Adipocyte (in vitro differentiated cells): ENCODE measurements at regions not wholly inside any gene's neighbourhood (a gene's known extent, or its start where the extent isn't known, plus 50 kb on each side); places are given as distances from the start of the nearest gene placed in this dataset.

Source experiments
- DNase-seq: peaks from one replicate; pipeline ENCODE4 v3.0.0-alpha.2; 2015; ENCODE audit warnings: low read depth
- H3K27me3 ChIP-seq: replicated peaks from 2 replicates; pipeline ENCODE4 v1.7.0; 2013; ENCODE audit warnings: mild to moderate bottlenecking, low read length, moderate library complexity; ENCODE audit not compliant: control insufficient read depth, insufficient read depth
- H3K36me3 ChIP-seq: 2 replicates; pipeline ENCODE4 v1.7.0; 2013; ENCODE audit warnings: low read length, mild to moderate bottlenecking, moderate library complexity; ENCODE audit not compliant: control insufficient read depth, insufficient read depth, severe bottlenecking
- H3K4me1 ChIP-seq: 2 replicates; pipeline ENCODE4 v1.7.0; 2013; ENCODE audit warnings: mild to moderate bottlenecking, low read length, moderate library complexity; ENCODE audit not compliant: control insufficient read depth, insufficient read depth
- H3K4me3 ChIP-seq: 2 replicates; pipeline ENCODE4 v1.7.0; 2013; ENCODE audit warnings: mild to moderate bottlenecking, low read length, moderate library complexity
- H3K9ac ChIP-seq: 2 replicates; pipeline ENCODE4 v1.7.0; 2013; ENCODE audit warnings: mild to moderate bottlenecking, low read length, moderate library complexity
- H3K9me3 ChIP-seq: 2 replicates; pipeline ENCODE4 v1.7.0; 2013; ENCODE audit warnings: mild to moderate bottlenecking, low read length, moderate library complexity; ENCODE audit not compliant: control insufficient read depth

GRCh38 chr18:76252139-76252538 is 242.9 kb downstream of the ZNF516 start:
- Histone ChIP-seq H3K36me3 (no peaks in the 10 kb centered on the region), H3K9ac (no peak overlapping the region), H3K4me1 (no peaks in the 10 kb centered on the region), H3K27me3 (peaks cover 9% of the 10 kb centered on the region), H3K9me3 (no peaks in the 10 kb centered on the region), H3K4me3 (no peak overlapping the region)
- no peak for DNase-seq

- Histone ChIP-seq H3K36me3 (no peaks in the 10 kb centered on the region), H3K4me1 (no peaks in the 10 kb centered on the region), H3K9ac (no peak overlapping the region), H3K27me3 (peaks cover 9% of the 10 kb centered on the region), H3K9me3 (no peaks in the 10 kb centered on the region), H3K4me3 (no peak overlapping the region)
- no peak for DNase-seq
These were observed 243.4 kb downstream of the ZNF516 start for GRCh38 chr18:76251691-76252090.

GRCh38 chr18:76246590-76246989 is 248.5 kb downstream of the ZNF516 start:
- Histone ChIP-seq H3K36me3 (no peaks in the 10 kb centered on the region), H3K9me3 (no peaks in the 10 kb centered on the region), H3K4me3 (no peak overlapping the region), H3K9ac (no peak overlapping the region), H3K27me3 (no peaks in the 10 kb centered on the region), H3K4me1 (no peaks in the 10 kb centered on the region)
- no peak for DNase-seq

GRCh38 chr18:76234676-76235060 is 260.4 kb downstream of the ZNF516 start:
- peak overlapping the region; percentile 23 for H3K4me3 ChIP-seq
- DNase-seq: no peak
- H3K9ac ChIP-seq: no peak overlapping the region
- peaks cover 15% of the 10 kb centered on the region for H3K9me3 ChIP-seq
- no peaks in the 10 kb centered on the region for H3K36me3 ChIP-seq
- peaks cover 19% of the 10 kb centered on the region for H3K4me1 ChIP-seq
- H3K27me3 ChIP-seq: peaks cover 5% of the 10 kb centered on the region

GRCh38 chr18:76233876-76234675 is 261.0 kb downstream of the ZNF516 start:
- no peak for DNase-seq
- H3K36me3 ChIP-seq: no peaks in the 10 kb centered on the region
- peak overlapping the region; percentile 23 for H3K4me3 ChIP-seq
- H3K27me3 ChIP-seq: peaks cover 5% of the 10 kb centered on the region
- H3K4me1 ChIP-seq: peaks cover 19% of the 10 kb centered on the region
- no peak overlapping the region for H3K9ac ChIP-seq
- H3K9me3 ChIP-seq: peaks cover 15% of the 10 kb centered on the region

- peaks cover 5% of the 10 kb centered on the region for H3K27me3 ChIP-seq
- H3K9ac ChIP-seq: no peak overlapping the region
- no peaks in the 10 kb centered on the region for H3K36me3 ChIP-seq
- H3K9me3 ChIP-seq: peaks cover 11% of the 10 kb centered on the region
- H3K4me3 ChIP-seq: no peak overlapping the region
- peaks cover 19% of the 10 kb centered on the region for H3K4me1 ChIP-seq
- no peak for DNase-seq
These were observed 261.6 kb downstream of the ZNF516 start for GRCh38 chr18:76233406-76233805.

GRCh38 chr18:76232779-76233178 is 262.3 kb downstream of the ZNF516 start:
- no peak overlapping the region for H3K9ac ChIP-seq
- peaks cover 7% of the 10 kb centered on the region for H3K9me3 ChIP-seq
- no peak for DNase-seq
- no peaks in the 10 kb centered on the region for H3K36me3 ChIP-seq
- H3K4me3 ChIP-seq: no peak overlapping the region
- H3K4me1 ChIP-seq: peaks cover 19% of the 10 kb centered on the region
- H3K27me3 ChIP-seq: peaks cover 5% of the 10 kb centered on the region

- Histone ChIP-seq H3K9ac (no peak overlapping the region), H3K9me3 (no peaks in the 10 kb centered on the region), H3K4me3 (no peak overlapping the region), H3K27me3 (peaks cover 5% of the 10 kb centered on the region), H3K36me3 (no peaks in the 10 kb centered on the region), H3K4me1 (peaks cover 19% of the 10 kb centered on the region)
- DNase-seq: no peak
These were observed 263.0 kb downstream of the ZNF516 start for GRCh38 chr18:76232010-76232409.

GRCh38 chr18:76231402-76231801 is 263.6 kb downstream of the ZNF516 start:
- Histone ChIP-seq H3K4me3 (no peak overlapping the region), H3K4me1 (peaks cover 19% of the 10 kb centered on the region), H3K27me3 (peaks cover 6% of the 10 kb centered on the region), H3K9ac (no peak overlapping the region), H3K9me3 (no peaks in the 10 kb centered on the region), H3K36me3 (no peaks in the 10 kb centered on the region)
- no peak for DNase-seq

- H3K9me3 ChIP-seq: no peaks in the 10 kb centered on the region
- no peak overlapping the region for H3K9ac ChIP-seq
- DNase-seq: no peak
- peaks cover 19% of the 10 kb centered on the region for H3K4me1 ChIP-seq
- no peaks in the 10 kb centered on the region for H3K36me3 ChIP-seq
- H3K27me3 ChIP-seq: peaks cover 8% of the 10 kb centered on the region
- H3K4me3 ChIP-seq: no peak overlapping the region
These were observed 264.3 kb downstream of the ZNF516 start for GRCh38 chr18:76230791-76231190.

GRCh38 chr18:76228716-76229115 is 266.3 kb downstream of the ZNF516 start:
- Histone ChIP-seq H3K4me3 (no peak overlapping the region), H3K9me3 (peaks cover 5% of the 10 kb centered on the region), H3K36me3 (no peaks in the 10 kb centered on the region), H3K4me1 (peaks cover 8% of the 10 kb centered on the region), H3K9ac (no peak overlapping the region), H3K27me3 (peaks cover 13% of the 10 kb centered on the region)
- no peak for DNase-seq

GRCh38 chr18:76227759-76228158 is 267.3 kb downstream of the ZNF516 start:
- no peak overlapping the region for H3K9ac ChIP-seq
- peaks cover 13% of the 10 kb centered on the region for H3K27me3 ChIP-seq
- no peak overlapping the region for H3K4me3 ChIP-seq
- peaks cover 6% of the 10 kb centered on the region for H3K9me3 ChIP-seq
- peaks cover 2% of the 10 kb centered on the region for H3K4me1 ChIP-seq
- DNase-seq: no peak
- no peaks in the 10 kb centered on the region for H3K36me3 ChIP-seq
